Ectodermal cell (in vitro differentiated cells): ENCODE measurements at regions not wholly inside any gene's neighbourhood (a gene's known extent, or its start where the extent isn't known, plus 50 kb on each side); places are given as distances from the start of the nearest gene placed in this dataset.

Experiments used
- H3K27ac ChIP-seq: 2 replicates; pipeline ENCODE4 v1.7.0; 2013; ENCODE audit warnings: mild to moderate bottlenecking, low read depth, low read length; ENCODE audit not compliant: insufficient read depth, poor library complexity, severe bottlenecking
- H3K27me3 ChIP-seq: 2 replicates; pipeline ENCODE4 v1.7.0; 2013; ENCODE audit warnings: mild to moderate bottlenecking, low read length; ENCODE audit not compliant: insufficient read depth, control insufficient read depth, poor library complexity, severe bottlenecking
- H3K36me3 ChIP-seq: one replicate; pipeline ENCODE4 v1.7.0; 2013; ENCODE audit warnings: low read length; ENCODE audit not compliant: control insufficient read depth, insufficient read depth
- H3K4me1 ChIP-seq: one replicate; pipeline ENCODE4 v1.7.0; 2013; ENCODE audit warnings: low read length; ENCODE audit not compliant: control insufficient read depth, insufficient read depth
- H3K4me3 ChIP-seq: 2 replicates; pipeline ENCODE4 v1.7.0; 2013; ENCODE audit warnings: low read depth, low read length, control low read depth; ENCODE audit not compliant: insufficient read depth
- H3K9me3 ChIP-seq: 2 replicates; pipeline ENCODE4 v1.7.0; 2013; ENCODE audit warnings: mild to moderate bottlenecking, low read length, moderate library complexity; ENCODE audit not compliant: control insufficient read depth
- WGBS, 2 experiments: methylation state at CpG; one replicate each; pipeline ENCODE4 v1.1.7; 2013; ENCODE audit warnings: missing lambda C conversion rate in 2 of 2; 5-methylcytosine and 5-hydroxymethylcytosine counted together

DNA sequence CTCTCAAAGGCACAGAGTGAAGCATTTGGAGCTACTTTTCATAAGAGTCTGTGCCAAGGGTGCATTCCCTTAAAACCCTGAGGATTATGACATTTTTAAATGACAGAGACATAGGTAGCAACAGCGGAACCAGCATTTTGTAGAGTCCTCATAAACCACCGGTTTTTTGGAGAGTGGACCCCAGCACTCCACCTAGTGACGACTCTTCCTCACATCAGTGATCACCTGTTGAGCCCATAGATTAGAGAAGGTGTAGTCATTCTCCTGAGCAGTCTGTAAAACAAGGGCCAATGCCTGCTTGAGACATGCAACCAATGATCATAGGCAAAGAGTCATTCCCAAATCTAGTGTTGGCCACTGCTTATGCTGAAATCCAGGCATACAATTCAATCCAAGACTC, 399.1 kb downstream of the GXYLT1 start:
- no peaks in the 10 kb centered on the region for H3K27me3 ChIP-seq
- WGBS, 2 experiments, result 75 to 76% methylated on average over 3 of the region's 3 CpGs
- no peak overlapping the region for H3K27ac ChIP-seq
- no peaks in the 10 kb centered on the region for H3K9me3 ChIP-seq
- H3K4me1 ChIP-seq, result no peaks in the 10 kb centered on the region
- no peak overlapping the region for H3K4me3 ChIP-seq
- H3K36me3 ChIP-seq, result no peaks in the 10 kb centered on the region

- no peaks in the 10 kb centered on the region for H3K4me1 ChIP-seq
- no peaks in the 10 kb centered on the region for H3K27me3 ChIP-seq
- H3K4me3 ChIP-seq, result no peak overlapping the region
- no peaks in the 10 kb centered on the region for H3K36me3 ChIP-seq
- no peaks in the 10 kb centered on the region for H3K9me3 ChIP-seq
- H3K27ac ChIP-seq, result no peak overlapping the region
- 97% methylated on average over 4 of the region's 4 CpGs for WGBS, 2 experiments
These were observed 400.8 kb downstream of the GXYLT1 start for GRCh38 chr12:41743835-41744234.

GRCh38 chr12:41739066-41739465, 405.6 kb downstream of the GXYLT1 start:
- no peaks in the 10 kb centered on the region for H3K9me3 ChIP-seq
- no peak overlapping the region for H3K4me3 ChIP-seq
- no peaks in the 10 kb centered on the region for H3K27me3 ChIP-seq
- no peaks in the 10 kb centered on the region for H3K36me3 ChIP-seq
- WGBS, 2 experiments, result 90 to 98% methylated on average over 1 of the region's 3 CpGs
- no peak overlapping the region for H3K27ac ChIP-seq
- H3K4me1 ChIP-seq, result no peaks in the 10 kb centered on the region

GRCh38 chr12:41737423-41737822, 407.3 kb downstream of the GXYLT1 start:
- 90 to 94% methylated on average over 3 of the region's 3 CpGs for WGBS, 2 experiments
- Histone ChIP-seq H3K4me1 (no peaks in the 10 kb centered on the region), H3K9me3 (no peaks in the 10 kb centered on the region), H3K27ac (no peak overlapping the region), H3K27me3 (no peaks in the 10 kb centered on the region), H3K4me3 (no peak overlapping the region), H3K36me3 (no peaks in the 10 kb centered on the region)

GRCh38 chr12:41736436-41736835, 408.2 kb downstream of the GXYLT1 start:
- 90 to 100% methylated on average over 1 of the region's 1 CpG for WGBS, 2 experiments
- Histone ChIP-seq H3K4me1 (no peaks in the 10 kb centered on the region), H3K27ac (no peak overlapping the region), H3K9me3 (no peaks in the 10 kb centered on the region), H3K4me3 (no peak overlapping the region), H3K27me3 (no peaks in the 10 kb centered on the region), H3K36me3 (no peaks in the 10 kb centered on the region)

GRCh38 chr12:41731691-41732090, 413.0 kb downstream of the GXYLT1 start:
- no peak overlapping the region for H3K4me3 ChIP-seq
- peaks cover 6% of the 10 kb centered on the region for H3K4me1 ChIP-seq
- WGBS, 2 experiments, result 95% methylated on average over 1 of the region's 1 CpG; no CpG with 5 or more reads in 1 of the 2 experiments
- H3K9me3 ChIP-seq, result no peaks in the 10 kb centered on the region
- no peaks in the 10 kb centered on the region for H3K27me3 ChIP-seq
- no peaks in the 10 kb centered on the region for H3K36me3 ChIP-seq
- no peak overlapping the region for H3K27ac ChIP-seq

- WGBS, 2 experiments, result 51 to 63% methylated on average over 2 of the region's 2 CpGs
- H3K36me3 ChIP-seq, result no peaks in the 10 kb centered on the region
- H3K27ac ChIP-seq, result no peak overlapping the region
- peaks cover 6% of the 10 kb centered on the region for H3K4me1 ChIP-seq
- no peaks in the 10 kb centered on the region for H3K9me3 ChIP-seq
- H3K4me3 ChIP-seq, result no peak overlapping the region
- H3K27me3 ChIP-seq, result no peaks in the 10 kb centered on the region
These were observed 413.6 kb downstream of the GXYLT1 start for GRCh38 chr12:41731061-41731460.

DNA sequence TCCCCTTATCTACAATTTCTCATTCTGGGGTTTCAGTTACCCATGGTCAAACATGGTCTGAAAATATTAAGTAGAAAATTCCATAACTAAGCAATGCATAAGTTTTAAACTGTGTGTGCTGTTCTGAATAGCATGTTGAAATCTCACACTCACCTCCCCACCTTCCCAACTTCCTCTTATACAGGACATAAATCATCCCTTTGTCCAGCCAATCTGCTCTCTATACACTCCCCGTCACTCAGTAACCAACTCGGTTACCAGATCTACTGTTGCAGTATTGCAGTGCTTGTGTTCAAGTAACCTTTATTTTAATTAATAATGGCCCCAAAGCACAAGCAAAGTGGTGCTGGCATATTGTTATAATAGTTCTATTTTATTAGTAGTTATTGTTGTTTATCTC, 420.5 kb downstream of the GXYLT1 start:
- 91% methylated on average over 2 of the region's 2 CpGs; no CpG with 5 or more reads in 1 of the 2 experiments for WGBS, 2 experiments
- no peaks in the 10 kb centered on the region for H3K27me3 ChIP-seq
- H3K4me3 ChIP-seq, result no peak overlapping the region
- no peaks in the 10 kb centered on the region for H3K9me3 ChIP-seq
- no peaks in the 10 kb centered on the region for H3K36me3 ChIP-seq
- no peaks in the 10 kb centered on the region for H3K4me1 ChIP-seq
- no peak overlapping the region for H3K27ac ChIP-seq

GRCh38 chr12:41719214-41719613, 425.5 kb downstream of the GXYLT1 start:
- no peaks in the 10 kb centered on the region for H3K9me3 ChIP-seq
- H3K36me3 ChIP-seq, result no peaks in the 10 kb centered on the region
- 57 to 83% methylated on average over 2 to 3 of the region's 3 CpGs for WGBS, 2 experiments
- peaks cover 4% of the 10 kb centered on the region for H3K4me1 ChIP-seq
- no peak overlapping the region for H3K27ac ChIP-seq
- no peak overlapping the region for H3K4me3 ChIP-seq
- H3K27me3 ChIP-seq, result no peaks in the 10 kb centered on the region

DNA sequence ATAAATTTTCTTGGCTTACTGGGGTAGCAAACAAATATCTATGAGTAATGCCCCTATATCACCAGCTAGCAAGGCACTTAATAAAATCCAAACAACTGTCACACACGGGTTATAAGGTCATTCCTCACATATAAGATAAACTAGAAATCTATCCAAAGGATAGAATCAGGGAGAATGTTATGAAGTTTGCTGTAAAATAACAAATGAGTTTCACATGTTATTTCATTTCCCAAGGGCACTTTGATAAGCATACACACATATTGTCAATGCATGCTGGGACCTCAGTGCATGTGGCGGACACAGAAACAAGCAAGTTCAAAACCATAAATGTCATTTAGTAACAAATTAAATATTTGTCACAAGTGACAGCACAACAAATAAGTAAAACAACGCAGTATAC, 429.4 kb downstream of the GXYLT1 start:
- Histone ChIP-seq H3K27me3 (no peaks in the 10 kb centered on the region), H3K9me3 (no peaks in the 10 kb centered on the region), H3K27ac (no peak overlapping the region), H3K4me3 (no peak overlapping the region), H3K36me3 (no peaks in the 10 kb centered on the region), H3K4me1 (peaks cover 4% of the 10 kb centered on the region)
- 94 to 100% methylated on average over 1 to 3 of the region's 3 CpGs for whole genome bisulfite sequencing, 2 experiments
